ENCODE measurements at regions not wholly inside any gene's neighbourhood (a gene's known extent, or its start where the extent isn't known, plus 50 kb on each side); places are given as distances from the start of the nearest gene placed in this dataset.
A peak's percentile ranks its signal among the peaks of the same experiment; 100 is the strongest.

GRCh38 chr2:196331143-196331542 is 159.8 kb upstream of the STK17B start (continued):
- TF ChIP-seq ZNF592 (IDR thresholded peaks at IDR 0.05) = 0 out of 2 replicates have a peak, but pooled peaks have one; percentile 25
- TF ChIP-seq MAFG (tag; conservative IDR thresholded peaks at IDR 0.05) = peak; percentile 94
- no peak for TF ChIP-seq MLX (CRISPR knock-in tag; conservative IDR thresholded peaks at IDR 0.05)
- no peak for TF ChIP-seq ZBTB1 (CRISPR knock-in tag; IDR thresholded peaks at IDR 0.05; ENCODE audit: borderline replicate concordance, low read depth)
- no peak for TF ChIP-seq EHMT2 (IDR thresholded peaks at IDR 0.05)
- peak; percentile 98 for TF ChIP-seq HMBOX1 (IDR thresholded peaks at IDR 0.05)
- no peak for TF ChIP-seq PML (IDR thresholded peaks at IDR 0.05; ENCODE audit: low read length)
- TF ChIP-seq DLX4 (CRISPR knock-in tag; IDR thresholded peaks at IDR 0.05) = no peak
- no peak for TF ChIP-seq KLF6 (CRISPR knock-in tag; IDR thresholded peaks at IDR 0.05; ENCODE audit: borderline replicate concordance)
- TF ChIP-seq NFE2 (IDR thresholded peaks at IDR 0.05; ENCODE audit: low read depth) = peak; percentile 94
- TF ChIP-seq KAT2B (IDR thresholded peaks at IDR 0.05; ENCODE audit: low read depth, low read length) = no peak
- no peak for TF ChIP-seq MBD2 (IDR thresholded peaks at IDR 0.05; ENCODE audit: borderline replicate concordance, low read depth)
- TF ChIP-seq ATF2 (CRISPR knock-in tag; IDR thresholded peaks at IDR 0.05) = no peak
- TF ChIP-seq HNRNPK (IDR thresholded peaks at IDR 0.05; ENCODE audit: low read depth, low read length, poor library complexity, severe bottlenecking) = no peak
- TF ChIP-seq NRF1 (conservative IDR thresholded peaks at IDR 0.05 in 1 of 2, IDR thresholded peaks at IDR 0.05 in 1 of 2) = no peak
- TF ChIP-seq MAFF (IDR thresholded peaks at IDR 0.05; ENCODE audit: low read length) = peak; percentile 88
- no peak for TF ChIP-seq CEBPG (CRISPR knock-in tag; IDR thresholded peaks at IDR 0.05)
- 0 out of 4 replicates have a peak, but pooled peaks of 1 of the 2 experiments have one; percentile 22 for TF ChIP-seq CEBPG (tag; conservative IDR thresholded peaks at IDR 0.05 in 1 of 2, IDR thresholded peaks at IDR 0.05 in 1 of 2)
- TF ChIP-seq ZNF668 (CRISPR knock-in tag; IDR thresholded peaks at IDR 0.05) = no peak
- no peak for TF ChIP-seq TEAD2 (tag; IDR thresholded peaks at IDR 0.05)
- TF ChIP-seq NFIC (IDR thresholded peaks at IDR 0.05) = no peak
